AG08395 (cell line): ENCODE measurements at regions not wholly inside any gene's neighbourhood (a gene's known extent, or its start where the extent isn't known, plus 50 kb on each side); places are given as distances from the start of the nearest gene placed in this dataset.
"Not testable (repeated sequence)": the region's sequence is repeated elsewhere in the genome, so short reads cannot be mapped to it uniquely, and the experiment has no call there.

Source experiments
- DNase-seq: peaks from one replicate; pipeline ENCODE4 v3.0.0; 2012; ENCODE audit warnings: mixed read lengths, low spot score

DNA sequence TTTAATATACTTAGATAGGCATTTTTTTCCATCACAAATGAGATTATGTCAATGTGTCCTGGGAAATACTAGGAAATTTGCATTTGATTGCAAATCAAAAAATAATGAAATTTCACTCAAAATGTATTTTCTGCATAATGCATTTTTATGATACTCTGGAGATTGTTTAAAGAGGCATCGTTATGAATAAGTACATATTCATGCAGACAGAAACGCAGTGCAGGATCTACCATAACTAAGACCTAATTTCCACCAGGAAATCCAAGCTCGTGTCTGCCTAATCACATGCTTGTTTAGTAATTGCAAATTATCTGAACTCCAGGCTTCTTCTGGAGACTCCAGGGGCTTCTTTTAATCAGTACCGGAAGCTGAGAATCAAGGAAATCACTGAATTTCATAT is 163.5 kb upstream of the MXRA5 start:
- DNase-seq, result no peak

DNA sequence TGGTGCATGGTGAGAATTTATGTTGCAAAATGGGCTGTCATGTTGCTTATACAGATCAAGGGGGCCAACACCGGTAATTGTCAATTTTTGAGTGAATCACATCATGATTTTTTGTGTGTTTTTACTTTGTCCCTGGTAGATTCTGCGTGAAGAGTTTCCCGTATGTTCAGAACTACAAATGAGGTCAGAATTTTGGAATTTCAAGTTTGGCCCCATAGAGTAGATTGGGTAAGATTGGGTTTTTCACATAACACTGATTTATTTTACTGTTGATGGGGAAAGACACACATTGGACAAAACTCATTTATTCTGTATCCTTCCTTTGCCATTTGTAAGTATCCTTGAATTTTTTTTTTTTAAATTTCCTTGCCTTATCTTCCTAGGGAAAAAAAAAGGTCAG is 158.5 kb upstream of the MXRA5 start:
- no peak for DNase-seq

DNA sequence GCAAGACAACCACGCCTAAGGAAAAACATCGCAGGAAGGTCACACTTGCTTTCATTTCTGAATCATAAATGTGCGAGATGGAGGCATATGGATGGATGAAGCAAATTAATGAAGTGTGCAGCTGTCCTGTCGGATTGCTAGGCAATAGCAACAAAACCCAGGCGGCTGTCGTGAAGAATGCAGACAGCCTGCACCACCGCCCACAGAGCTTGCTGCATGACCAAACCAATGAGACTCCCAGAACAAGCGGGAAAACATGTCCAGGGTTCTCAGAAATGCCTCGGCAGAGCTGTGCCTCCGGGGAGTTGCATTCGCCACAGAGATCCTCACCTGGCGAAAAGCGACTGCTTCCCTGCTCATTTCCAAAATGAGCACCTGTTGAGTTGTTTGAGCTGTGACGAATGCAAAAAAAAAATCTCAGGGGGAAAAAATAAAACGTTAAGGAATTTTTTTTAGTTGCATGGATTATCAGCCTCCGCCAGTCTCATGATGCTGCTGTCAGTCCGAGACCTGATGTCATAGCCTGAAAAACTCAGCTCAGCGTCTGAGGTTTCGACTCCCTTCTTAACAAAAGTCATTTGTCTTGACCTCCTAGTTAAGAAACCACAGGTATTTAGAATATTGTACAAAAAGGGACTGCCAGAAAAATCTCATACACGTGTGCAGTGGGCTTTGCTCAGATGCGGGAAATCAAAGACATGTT is 155.5 kb upstream of the MXRA5 start:
- DNase-seq, result peak; percentile 13

DNA sequence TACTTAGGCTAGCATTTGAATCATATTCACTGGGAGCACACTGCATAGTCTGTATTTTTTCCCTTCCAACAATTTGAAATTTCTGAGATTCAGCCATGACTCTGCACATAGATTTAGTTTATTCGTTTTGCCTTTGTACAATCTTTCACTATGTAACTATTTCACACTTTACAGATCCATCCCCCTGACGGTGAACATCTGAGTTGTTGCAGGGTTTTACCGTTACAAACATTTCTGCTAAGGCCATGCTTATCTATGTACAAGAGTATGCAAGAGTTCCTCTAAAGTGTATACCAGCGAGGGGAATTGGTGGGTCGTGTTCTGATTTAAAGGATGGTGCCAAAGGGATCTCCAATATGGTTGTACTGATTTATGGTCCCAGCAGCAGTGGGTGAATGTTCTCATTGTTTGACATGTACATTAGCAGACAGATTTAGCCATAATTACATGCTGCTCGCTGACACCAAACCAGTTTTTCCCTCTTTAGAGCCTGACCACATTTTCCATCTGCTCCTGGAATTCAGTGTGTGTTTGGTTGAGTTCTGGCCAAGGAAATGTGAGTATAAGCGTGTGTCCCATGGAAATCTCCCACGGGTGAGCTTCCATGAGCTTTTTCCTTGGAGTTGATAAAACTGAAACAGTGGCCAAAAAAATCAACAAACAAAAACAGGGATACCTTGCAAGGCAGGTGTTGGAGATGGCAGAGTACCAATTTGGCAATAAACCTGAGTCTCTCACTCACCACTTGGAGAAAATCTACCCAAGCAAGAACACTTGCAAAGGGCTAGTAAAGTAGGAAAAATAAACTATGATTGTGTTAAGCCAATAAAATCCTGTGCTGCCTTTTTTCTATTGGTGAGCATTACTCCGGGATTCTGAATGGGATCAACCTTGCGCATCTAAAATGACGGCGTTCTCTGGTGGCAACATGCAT is 149.7 kb upstream of the MXRA5 start:
- DNase-seq, result not testable (repeated sequence)

DNA sequence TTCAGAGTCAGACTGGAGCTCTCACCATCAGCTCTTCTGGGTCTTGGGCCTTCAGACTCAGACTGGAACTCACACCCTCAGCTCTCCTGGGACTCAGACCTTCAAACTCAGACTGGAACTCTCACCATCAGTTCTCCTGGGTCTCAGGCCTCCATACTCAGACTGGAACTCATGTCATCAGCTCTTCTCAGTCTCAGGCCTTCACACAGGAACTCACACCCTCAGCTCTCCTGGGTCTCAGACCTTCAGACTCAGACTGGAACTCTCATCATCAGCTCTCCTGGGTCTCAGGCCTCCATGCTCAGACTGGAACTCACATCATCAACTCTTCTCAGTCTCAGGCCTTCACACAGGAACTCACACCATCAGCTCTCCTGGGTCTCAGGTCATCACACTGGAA is 147.2 kb upstream of the MXRA5 start:
- no peak for DNase-seq

DNA sequence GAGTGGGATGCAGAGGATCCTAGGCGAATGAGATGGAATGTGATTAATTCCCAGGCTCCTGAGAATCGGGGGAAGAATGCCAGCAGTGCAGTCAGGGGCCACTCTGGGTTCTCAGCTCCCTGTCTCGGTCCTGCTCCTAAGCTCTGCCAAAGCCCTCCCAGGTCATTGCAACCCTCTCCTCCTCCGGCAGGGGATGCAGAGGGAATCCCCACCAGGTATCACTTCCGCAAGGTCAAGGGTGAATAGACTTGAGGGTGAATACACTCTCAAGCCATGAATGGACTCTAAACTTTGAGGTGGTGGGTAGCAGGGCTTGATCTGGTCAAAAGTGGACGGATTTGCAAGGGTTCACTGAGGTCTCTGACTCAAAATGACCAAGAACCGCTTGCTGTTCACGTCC is 139.3 kb upstream of the MXRA5 start:
- DNase-seq, result no peak

DNA sequence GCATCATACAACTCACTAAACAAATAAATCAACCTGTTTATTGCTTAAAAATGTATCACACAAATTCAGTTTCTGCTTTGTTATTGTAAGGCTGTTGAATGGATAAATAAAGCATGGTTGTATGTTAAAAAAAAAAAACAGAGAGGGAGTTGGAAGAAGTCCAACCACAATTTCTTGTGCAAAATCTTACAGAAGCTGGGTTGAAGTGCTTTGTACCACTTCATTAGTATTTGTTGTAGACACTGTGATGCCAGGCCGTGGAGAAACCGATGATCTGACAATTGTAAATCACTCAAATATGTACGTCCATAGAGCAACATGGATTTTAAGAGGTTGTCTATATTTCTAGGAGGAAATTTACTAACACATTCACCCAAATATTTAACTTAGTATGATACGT is 132.6 kb upstream of the MXRA5 start:
- no peak for DNase-seq

DNA sequence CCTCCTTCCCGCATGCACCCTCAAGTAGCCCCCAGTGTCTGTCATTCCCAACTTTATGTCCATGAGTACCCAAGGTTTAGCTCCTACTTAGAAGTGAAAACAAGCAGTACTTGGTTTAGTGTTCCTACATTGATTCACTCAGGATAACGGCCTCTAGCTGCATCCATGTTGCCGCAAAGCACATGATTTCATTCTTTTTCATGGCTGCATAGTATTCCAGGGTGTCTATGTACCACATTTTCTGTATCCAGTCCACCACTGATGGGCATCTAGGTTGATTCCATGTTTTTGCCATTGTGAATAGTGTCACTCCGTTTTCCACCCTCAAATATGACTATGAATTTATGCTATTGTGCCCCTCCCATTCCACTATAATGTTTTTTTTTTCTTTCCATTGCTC is 130.5 kb upstream of the MXRA5 start:
- no peak for DNase-seq

DNA sequence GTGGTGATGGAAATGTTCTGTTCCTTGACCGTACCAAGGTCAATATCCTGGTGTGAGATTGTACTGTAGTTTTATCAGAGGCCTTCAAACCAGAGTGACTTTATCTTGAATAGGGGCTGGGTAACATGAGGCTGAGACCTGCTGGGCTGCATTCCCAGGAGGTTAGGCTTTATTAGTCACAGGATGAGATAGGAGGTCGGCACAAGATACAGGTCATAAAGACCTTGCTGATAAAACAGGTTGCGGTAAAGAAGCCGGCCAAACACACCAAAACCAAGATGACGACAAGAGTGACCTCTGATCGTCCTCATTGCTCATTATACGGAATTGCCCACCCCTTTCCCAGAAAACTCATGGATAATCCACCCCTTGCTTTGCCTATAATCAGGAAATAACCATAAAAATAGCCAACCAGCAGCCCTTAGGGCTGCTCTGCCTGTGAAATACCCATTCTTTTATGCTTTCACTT is 123.8 kb upstream of the MXRA5 start:
- not testable (repeated sequence) for DNase-seq

DNA sequence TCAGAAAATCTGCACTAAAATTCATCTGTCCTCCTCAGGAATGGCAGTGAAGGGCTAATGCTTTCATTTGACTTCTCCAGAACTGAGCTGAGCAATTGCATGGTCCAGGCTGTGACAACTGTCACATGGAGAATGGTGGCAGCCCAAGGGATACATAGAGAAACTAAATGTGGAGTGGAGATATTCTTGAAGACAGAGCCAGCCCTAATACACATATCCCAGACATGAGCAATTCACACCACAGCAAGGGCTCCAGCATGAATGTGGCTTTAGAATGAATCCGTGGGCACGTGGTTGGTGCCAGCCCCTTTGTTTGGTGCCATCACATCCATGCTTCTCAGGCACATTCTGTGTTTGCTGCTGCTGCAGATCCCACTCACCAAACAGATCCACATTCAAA is 121.6 kb upstream of the MXRA5 start:
- no peak for DNase-seq

DNA sequence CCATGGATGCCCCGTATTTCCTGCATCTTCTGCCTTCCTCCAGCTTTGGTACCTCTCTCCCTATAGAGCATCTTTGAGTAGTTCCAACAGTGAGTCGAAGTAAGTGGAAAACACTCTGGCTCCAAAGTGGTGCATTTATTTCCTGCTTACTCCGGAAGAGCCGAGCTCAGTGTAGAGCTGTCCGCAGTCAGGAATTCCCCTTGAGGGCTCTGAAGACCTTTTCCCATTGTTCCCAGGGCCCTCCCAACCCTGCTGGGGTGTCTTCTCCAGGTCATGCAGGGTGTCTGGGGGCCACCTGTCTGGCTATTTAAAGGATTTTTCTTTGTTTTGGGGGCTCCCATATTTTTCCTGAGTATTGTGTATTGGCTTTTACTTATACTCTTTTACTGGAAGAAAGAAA is 118.6 kb upstream of the MXRA5 start:
- DNase-seq, result no peak

DNA sequence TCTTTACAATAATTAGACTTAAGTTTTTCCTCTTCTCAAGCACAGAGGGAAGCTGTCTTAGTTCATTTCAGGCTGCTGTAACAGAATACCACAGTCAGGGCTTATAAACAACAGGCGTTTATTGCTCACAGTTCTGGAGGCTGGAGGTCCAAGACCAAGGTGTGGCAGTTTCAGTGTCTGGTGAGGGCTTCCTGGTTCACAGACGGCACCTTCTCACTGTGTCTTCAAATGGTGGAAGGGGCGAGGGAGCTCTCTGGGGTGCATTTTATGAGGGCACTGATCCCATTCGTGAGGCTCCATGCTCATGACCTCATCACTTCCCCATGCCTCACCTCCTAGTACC is 115.7 kb upstream of the MXRA5 start:
- DNase-seq, result no peak

DNA sequence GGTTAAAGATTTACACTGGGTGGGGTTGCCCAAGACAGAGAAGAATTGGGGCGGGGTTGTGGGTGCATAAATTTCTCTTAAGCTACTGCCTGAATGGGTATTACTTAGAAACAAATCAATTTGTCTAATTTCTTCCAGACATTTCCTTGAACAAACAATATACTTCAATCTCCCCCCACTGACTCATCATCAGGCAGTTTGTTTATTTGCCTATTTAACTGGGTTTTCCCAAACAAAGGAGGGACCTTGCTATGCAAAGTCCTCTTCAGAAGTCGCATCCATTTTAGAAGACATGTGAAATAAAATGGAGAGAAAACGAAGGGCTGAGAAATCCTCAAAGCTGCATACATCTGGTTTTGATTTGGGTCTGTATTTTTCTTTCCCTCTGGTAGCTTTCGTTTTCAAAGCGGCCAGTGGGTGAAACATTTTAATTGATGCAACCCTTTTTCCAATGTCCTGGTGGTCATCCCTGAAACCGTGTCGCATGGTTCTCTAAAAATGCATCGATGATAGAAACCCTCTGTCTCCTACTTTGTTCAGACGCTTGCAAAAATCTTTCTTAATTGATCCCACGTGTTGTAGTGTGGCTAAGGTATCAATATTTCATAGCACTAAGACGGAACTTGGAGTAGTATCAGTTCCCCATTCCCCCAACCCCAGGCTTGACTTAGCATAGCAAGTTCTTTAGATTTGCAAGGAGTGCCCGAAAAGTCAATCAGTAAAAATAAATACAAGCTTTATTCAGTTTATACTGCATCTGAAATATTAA is 115.1 kb upstream of the MXRA5 start:
- peak; percentile 19 for DNase-seq

DNA sequence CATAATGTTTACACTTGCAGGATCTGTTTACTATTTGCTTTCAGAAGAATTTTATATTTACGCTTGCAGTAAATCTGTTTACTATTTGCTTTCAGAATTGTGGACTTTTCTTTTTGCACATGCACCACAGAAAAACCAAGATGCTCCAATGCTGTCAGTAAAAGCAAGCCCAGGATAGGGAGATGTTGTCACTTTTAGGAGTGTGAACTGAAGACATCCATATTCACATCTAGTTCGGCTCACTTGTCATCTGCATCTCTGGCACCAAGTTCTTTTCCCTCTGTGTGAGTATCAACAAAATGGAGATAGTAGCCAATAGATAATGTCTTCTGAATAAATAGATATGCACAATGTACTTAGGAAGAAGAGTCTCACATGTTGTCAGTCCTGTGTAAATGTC is 109.3 kb upstream of the MXRA5 start:
- no peak for DNase-seq

DNA sequence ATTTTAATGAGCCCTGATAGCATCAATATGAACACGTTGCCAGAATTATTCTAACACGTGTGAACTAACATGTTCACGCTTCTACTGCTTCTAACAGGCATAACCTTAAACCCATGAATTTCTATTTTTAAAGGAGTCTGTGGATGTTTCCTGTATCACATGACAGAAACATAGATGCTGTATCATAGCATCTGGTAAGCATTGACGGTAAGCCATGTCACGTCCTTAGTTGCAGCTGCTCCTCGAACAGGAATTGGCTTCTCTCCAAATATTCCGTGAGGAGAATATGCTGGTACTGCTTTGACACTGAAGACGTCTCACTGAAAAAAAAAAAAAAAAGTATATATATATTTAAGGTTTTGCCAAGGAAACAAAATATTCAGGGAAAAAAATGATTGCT is 105.1 kb upstream of the MXRA5 start:
- no peak for DNase-seq

DNA sequence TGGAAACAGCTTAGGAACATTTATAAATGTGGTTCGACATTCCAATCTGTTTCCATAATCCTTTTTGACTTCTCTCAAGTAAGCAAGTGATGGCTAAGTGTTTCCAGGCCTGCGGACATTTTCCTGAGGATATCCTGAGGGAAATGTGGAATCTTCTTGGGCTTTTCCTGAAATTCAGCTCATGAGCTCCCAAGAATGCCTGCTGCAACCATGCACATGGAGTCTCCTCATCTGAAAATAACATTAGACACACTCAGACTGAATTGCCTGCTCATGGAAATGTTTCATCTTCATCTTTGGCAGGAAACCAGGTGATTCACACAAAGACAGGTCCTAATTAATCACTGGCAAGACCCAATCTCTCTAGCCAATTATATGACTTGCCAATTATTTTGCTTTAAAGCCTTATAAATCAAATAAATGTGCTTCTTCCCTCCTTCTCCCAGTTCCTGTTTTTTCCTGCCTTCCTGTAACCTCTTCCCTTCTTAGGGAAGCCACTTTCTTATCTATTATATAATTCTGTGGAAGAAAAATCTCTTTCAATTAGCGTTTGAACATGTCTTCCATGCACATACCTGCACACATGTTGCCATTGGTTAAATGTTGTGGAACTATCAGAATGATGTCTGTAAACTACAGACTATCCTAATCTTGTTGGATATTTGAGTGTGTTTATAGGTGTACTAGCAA is 104.6 kb upstream of the MXRA5 start:
- DNase-seq, result peak; percentile 45

DNA sequence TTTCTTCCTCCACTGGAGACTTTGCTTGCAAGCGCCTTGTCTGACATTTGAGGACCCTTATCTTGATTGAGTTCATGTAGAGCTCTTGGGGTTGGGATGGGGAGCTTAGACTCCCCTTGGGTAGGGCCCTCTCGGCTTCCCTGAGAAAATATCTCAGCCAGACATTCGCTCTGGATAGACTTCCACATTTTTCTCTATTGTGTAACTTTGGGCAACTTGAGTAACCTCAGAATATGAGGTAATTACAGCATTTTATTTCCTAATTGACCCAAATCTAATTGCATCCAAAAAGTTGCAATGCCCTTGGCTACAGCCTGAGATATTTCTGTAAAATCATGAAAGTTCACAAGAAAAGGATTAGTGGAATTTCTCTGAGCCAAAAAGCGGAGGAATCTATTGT is 102.8 kb upstream of the MXRA5 start:
- peak; percentile 39 for DNase-seq

DNA sequence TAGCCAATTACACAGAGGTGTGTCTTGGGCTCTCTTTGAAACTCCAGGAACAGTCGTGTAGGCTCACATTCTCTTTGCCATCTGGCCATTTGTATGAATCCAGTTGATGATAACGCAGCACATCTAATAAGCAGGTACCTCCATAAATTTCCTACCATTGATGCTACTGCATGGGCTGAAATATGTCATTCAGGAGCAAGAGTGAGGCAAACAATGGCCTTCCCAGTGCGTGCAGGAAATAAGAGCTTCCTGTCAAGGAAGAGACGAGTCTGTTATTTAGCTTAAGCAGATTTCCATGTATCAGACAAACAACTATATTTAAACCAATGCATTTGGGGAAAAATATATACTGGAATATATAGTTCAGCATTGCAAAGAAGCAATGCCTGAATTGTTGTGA is 102.1 kb upstream of the MXRA5 start:
- DNase-seq, result no peak

DNA sequence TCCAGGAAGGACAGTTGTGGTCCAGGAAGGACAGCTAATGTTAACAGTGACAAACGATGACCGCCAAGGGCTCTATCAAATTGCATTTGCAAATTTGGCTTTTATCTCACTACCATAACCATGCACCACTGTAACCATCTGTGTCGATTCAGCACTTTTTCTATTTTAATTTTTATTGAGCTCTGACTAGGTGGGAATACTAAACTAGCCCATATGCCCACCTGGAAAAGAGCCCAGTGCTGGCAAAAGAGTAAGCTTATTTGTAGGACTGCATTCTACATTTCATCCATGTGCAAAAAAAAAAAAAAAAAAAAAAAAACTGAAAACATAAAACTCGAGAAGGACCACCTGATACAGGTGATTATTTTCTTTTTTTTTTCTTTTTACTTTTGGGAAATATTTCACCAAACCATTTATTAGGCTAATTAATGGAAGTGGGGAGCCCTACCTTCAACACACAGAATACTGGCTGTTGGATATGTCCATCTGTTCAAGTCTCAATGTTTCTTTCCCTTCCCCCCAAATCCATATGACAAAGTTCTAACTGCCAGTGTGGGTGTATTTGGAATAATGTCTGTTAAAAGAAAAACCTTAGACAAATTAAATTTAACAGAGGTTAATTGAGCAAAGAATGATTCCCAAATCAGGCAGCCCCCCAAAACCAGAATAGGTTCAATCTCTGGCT is 99.5 kb upstream of the MXRA5 start:
- no peak for DNase-seq

DNA sequence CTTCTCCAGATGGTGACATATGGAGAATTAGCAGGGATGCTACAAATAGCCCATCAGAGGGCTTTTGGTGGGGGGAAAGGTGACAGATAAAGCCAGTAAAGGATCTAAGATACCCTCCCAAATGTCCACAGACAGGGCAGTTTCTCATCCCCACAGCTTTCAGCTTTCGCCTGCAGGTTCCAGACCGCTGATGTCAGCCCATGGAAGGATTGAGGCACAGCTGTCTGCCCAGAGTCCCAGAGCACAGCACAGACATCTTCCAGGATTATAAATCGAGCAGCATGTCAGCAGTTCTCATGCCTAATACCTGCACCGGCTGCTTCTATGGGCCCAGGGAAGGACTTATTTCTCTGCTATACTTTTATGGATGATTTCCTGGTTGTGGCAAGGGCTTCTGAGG is 96.7 kb upstream of the MXRA5 start:
- DNase-seq, result no peak

DNA sequence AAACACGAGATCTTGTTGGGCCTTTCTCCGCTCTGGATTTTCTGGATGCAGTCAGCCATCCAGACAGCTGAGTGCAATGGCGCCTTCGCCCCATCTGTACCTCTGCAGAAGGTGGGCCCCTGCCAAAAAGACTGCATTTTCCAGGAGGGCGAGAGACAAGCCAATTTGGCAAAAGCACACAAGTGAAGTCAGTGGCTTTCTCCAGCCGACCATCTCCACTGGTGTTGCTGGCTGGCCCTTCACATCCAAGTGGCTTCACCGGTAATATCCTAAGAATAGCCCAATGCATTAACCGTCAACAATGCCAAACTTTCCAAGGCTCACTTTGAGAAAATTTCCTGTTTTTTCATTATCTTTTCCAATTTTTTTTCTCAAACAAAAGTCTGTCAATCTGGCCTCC is 96.2 kb upstream of the MXRA5 start:
- DNase-seq, result no peak

DNA sequence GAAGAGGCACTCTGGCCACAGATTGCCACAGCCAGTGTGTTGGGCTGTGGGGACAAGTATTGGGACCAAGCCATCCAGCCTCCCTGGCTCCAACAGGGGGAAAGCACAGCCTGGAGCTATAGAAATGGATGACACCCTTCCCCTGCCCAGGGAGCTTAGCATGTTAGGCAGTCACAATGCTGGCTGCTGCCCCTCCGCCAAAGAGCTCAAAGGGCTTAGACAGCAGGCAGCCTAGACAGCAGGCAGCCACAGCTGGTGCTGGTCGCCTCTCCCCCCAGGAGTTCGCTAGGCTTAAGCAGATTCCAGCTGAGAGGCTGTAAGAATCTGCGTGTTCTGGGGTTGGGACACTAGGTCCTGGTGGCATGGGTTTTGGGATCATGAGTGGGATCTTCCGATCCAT is 94.5 kb upstream of the MXRA5 start:
- no peak for DNase-seq
